Lower leg skin (tissue), 3 donors: ENCODE measurements at regions not wholly inside any gene's neighbourhood (a gene's known extent, or its start where the extent isn't known, plus 50 kb on each side); places are given as distances from the start of the nearest gene placed in this dataset.

Experiments used
- CTCF ChIP-seq, 3 donors: fragments of 450-650 bp; IDR thresholded peaks; one replicate each; pipeline ENCODE4 v1.5.1; 2016; ENCODE audit warnings: antibody characterized with exemption in 3 of 3, mild to moderate bottlenecking in 3 of 3, moderate library complexity in 2 of 3
- POLR2A ChIP-seq, 2 donors: fragments of 450-650 bp; IDR thresholded peaks; one replicate each; pipeline ENCODE4 v1.6.1; 2016 to 2017; ENCODE audit warnings: antibody characterized with exemption in 2 of 2, mild to moderate bottlenecking in 1 of 2, moderate library complexity in 1 of 2

- TF ChIP-seq CTCF (IDR thresholded peaks at IDR 0.05) (no peak), POLR2A (IDR thresholded peaks at IDR 0.05) (no peak)
Observed at GRCh38 chr14:95003099-95003960, 154.0 kb downstream of the DICER1 start.
